K562 (cell line): ENCODE measurements at regions not wholly inside any gene's neighbourhood (a gene's known extent, or its start where the extent isn't known, plus 50 kb on each side); places are given as distances from the start of the nearest gene placed in this dataset.

ENCODE experiments used
- ARNT ChIP-seq, 2 experiments: fragments of 450-650 bp; IDR thresholded peaks; 2 replicates each; pipeline ENCODE4 v1.6.1; 2016; ENCODE audit warnings: mild to moderate bottlenecking in 1 of 2
- C11orf30 ChIP-seq: fragments of 450-650 bp; IDR thresholded peaks from 2 replicates; pipeline ENCODE4 v1.6.1; 2016; ENCODE audit warnings: low read depth, mild to moderate bottlenecking
- CCNT2 ChIP-seq: IDR thresholded peaks from 2 replicates; pipeline ENCODE4 v1.6.1; 2011; ENCODE audit warnings: borderline replicate concordance, low read depth, mild to moderate bottlenecking, moderate library complexity, mixed read lengths, low read length; ENCODE audit not compliant: insufficient read length; ENCODE audit errors: extremely low read depth
- CREM ChIP-seq: IDR thresholded peaks from 2 replicates; pipeline ENCODE4 v1.6.1; 2014; ENCODE audit warnings: antibody characterized with exemption, low read depth
- DACH1 ChIP-seq: fragments of 450-650 bp; IDR thresholded peaks from 2 replicates; pipeline ENCODE4 v1.6.1; 2018; ENCODE audit not compliant: partially characterized antibody
- HNRNPUL1 ChIP-seq: fragments of 200-400 bp; formaldehyde crosslinking; IDR thresholded peaks from 2 replicates; pipeline ENCODE4 v1.6.1; 2017; ENCODE audit warnings: low read length
- NCOA1 ChIP-seq: fragments of 450-650 bp; IDR thresholded peaks from 2 replicates; pipeline ENCODE4 v1.6.1; 2016; ENCODE audit warnings: low read depth
- NFYB ChIP-seq: IDR thresholded peaks from 2 replicates; pipeline ENCODE4 v1.6.1; 2011; ENCODE audit warnings: mild to moderate bottlenecking, moderate library complexity; ENCODE audit not compliant: insufficient read length; ENCODE audit errors: extremely low read depth
- PTRF ChIP-seq: fragments of 450-650 bp; IDR thresholded peaks from 2 replicates; pipeline ENCODE4 v1.6.1; 2016; ENCODE audit warnings: mild to moderate bottlenecking, missing genetic modification characterization, missing compliant biosample characterization
- TRIM24 ChIP-seq, 2 experiments: fragments of 450-650 bp; IDR thresholded peaks; 2 replicates each; pipeline ENCODE4 v1.6.1; 2016
- ZFP36 ChIP-seq: fragments of 150-350 bp; IDR thresholded peaks from 2 replicates; pipeline ENCODE4 v1.6.1; 2018; ENCODE audit warnings: low read length, low read depth; ENCODE audit not compliant: partially characterized antibody
- ZNF133 ChIP-seq: fragments of 250-450 bp; sonication (Bioruptor Pico); IDR thresholded peaks from 2 replicates; pipeline ENCODE4 v1.4.0; 2020; ENCODE audit warnings: mild to moderate bottlenecking
- ZNF354B ChIP-seq: fragments of 250-450 bp; sonication (Bioruptor Pico); IDR thresholded peaks from 2 replicates; pipeline ENCODE4 v1.4.0; 2020
- ZNF668 ChIP-seq: fragments of 250-450 bp; sonication (Bioruptor Pico); IDR thresholded peaks from 2 replicates; pipeline ENCODE4 v1.8.0; 2022; ENCODE audit warnings: mild to moderate bottlenecking, inconsistent platforms
- TF ChIP-seq, protein P1 (sequence below): fragments of 450-650 bp; IDR thresholded peaks from 2 replicates; pipeline ENCODE4 v1.6.1; 2017; ENCODE audit warnings: mild to moderate bottlenecking, moderate library complexity
- TF ChIP-seq, protein P2 (sequence below): fragments of 250-450 bp; sonication (Bioruptor Pico); IDR thresholded peaks from 2 replicates; pipeline ENCODE4 v1.5.0; 2020; ENCODE audit warnings: mild to moderate bottlenecking, borderline replicate concordance
- TF ChIP-seq, protein P3 (sequence below): fragments of 250-450 bp; sonication (Bioruptor Pico); IDR thresholded peaks from 2 replicates; pipeline ENCODE4 v1.4.0; 2020; ENCODE audit warnings: borderline replicate concordance
- TF ChIP-seq, protein P4 (sequence below): sonication (generic); formaldehyde crosslinking; IDR thresholded peaks from 2 replicates; pipeline ENCODE4 v1.8.1; 2023; ENCODE audit warnings: missing genetic modification reagents, mild to moderate bottlenecking, borderline replicate concordance

DNA sequence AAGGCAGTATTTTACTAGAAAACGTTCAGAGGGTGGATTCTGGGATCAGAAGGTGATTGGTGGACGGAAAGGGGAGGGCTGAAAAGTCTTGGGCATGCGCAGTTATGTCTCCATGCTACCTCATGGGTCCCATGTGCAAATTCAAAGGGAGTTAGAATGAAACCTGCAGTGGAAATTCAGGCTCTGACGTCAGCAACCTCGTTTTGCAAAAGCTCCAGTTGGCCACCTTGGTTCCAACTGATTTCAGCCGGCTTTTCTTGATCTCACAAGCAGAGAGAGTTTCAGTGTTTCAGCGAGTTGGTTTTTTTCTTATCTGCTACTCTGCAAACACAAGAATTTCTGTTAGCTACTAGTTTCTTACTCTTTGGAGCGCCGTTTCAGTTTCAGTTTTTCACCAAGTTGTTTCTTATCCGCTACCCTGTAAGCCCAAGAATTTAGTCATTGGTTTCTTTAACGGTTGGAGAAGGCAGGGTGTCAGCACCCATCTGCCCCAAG is 69.8 kb upstream of the PGBD5 start (continued):
- TF ChIP-seq, protein P1, sequence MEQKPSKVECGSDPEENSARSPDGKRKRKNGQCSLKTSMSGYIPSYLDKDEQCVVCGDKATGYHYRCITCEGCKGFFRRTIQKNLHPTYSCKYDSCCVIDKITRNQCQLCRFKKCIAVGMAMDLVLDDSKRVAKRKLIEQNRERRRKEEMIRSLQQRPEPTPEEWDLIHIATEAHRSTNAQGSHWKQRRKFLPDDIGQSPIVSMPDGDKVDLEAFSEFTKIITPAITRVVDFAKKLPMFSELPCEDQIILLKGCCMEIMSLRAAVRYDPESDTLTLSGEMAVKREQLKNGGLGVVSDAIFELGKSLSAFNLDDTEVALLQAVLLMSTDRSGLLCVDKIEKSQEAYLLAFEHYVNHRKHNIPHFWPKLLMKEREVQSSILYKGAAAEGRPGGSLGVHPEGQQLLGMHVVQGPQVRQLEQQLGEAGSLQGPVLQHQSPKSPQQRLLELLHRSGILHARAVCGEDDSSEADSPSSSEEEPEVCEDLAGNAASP, result no peak
- TF ChIP-seq HNRNPUL1, result no peak
- TF ChIP-seq CREM, result 0 out of 2 replicates have a peak, but pooled peaks have one; percentile 14
- TF ChIP-seq ZNF668 (CRISPR knock-in tag), result no peak
- TF ChIP-seq C11orf30, result no peak
- TF ChIP-seq PTRF, result no peak
- peak; percentile 9 for TF ChIP-seq NFYB
- no peak for TF ChIP-seq DACH1
- TF ChIP-seq, protein P2, sequence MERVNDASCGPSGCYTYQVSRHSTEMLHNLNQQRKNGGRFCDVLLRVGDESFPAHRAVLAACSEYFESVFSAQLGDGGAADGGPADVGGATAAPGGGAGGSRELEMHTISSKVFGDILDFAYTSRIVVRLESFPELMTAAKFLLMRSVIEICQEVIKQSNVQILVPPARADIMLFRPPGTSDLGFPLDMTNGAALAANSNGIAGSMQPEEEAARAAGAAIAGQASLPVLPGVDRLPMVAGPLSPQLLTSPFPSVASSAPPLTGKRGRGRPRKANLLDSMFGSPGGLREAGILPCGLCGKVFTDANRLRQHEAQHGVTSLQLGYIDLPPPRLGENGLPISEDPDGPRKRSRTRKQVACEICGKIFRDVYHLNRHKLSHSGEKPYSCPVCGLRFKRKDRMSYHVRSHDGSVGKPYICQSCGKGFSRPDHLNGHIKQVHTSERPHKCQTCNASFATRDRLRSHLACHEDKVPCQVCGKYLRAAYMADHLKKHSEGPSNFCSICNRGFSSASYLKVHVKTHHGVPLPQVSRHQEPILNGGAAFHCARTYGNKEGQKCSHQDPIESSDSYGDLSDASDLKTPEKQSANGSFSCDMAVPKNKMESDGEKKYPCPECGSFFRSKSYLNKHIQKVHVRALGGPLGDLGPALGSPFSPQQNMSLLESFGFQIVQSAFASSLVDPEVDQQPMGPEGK (CRISPR knock-in tag), result no peak
- TF ChIP-seq ARNT (IDR thresholded peaks at IDR 0.05), result no peak
- no peak for TF ChIP-seq TRIM24 (IDR thresholded peaks at IDR 0.05)
- TF ChIP-seq NCOA1, result no peak
- no peak for TF ChIP-seq ZNF354B (CRISPR knock-in tag)
- no peak for TF ChIP-seq CCNT2
- TF ChIP-seq ZNF133 (CRISPR knock-in tag), result no peak
- TF ChIP-seq, protein P3, sequence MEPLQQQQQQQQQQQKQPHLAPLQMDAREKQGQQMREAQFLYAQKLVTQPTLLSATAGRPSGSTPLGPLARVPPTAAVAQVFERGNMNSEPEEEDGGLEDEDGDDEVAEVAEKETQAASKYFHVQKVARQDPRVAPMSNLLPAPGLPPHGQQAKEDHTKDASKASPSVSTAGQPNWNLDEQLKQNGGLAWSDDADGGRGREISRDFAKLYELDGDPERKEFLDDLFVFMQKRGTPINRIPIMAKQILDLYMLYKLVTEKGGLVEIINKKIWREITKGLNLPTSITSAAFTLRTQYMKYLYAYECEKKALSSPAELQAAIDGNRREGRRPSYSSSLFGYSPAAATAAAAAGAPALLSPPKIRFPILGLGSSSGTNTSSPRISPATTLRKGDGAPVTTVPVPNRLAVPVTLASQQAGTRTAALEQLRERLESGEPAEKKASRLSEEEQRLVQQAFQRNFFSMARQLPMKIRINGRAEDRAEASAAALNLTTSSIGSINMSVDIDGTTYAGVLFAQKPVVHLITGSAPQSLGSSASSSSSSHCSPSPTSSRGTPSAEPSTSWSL, result no peak
- TF ChIP-seq, protein P4, sequence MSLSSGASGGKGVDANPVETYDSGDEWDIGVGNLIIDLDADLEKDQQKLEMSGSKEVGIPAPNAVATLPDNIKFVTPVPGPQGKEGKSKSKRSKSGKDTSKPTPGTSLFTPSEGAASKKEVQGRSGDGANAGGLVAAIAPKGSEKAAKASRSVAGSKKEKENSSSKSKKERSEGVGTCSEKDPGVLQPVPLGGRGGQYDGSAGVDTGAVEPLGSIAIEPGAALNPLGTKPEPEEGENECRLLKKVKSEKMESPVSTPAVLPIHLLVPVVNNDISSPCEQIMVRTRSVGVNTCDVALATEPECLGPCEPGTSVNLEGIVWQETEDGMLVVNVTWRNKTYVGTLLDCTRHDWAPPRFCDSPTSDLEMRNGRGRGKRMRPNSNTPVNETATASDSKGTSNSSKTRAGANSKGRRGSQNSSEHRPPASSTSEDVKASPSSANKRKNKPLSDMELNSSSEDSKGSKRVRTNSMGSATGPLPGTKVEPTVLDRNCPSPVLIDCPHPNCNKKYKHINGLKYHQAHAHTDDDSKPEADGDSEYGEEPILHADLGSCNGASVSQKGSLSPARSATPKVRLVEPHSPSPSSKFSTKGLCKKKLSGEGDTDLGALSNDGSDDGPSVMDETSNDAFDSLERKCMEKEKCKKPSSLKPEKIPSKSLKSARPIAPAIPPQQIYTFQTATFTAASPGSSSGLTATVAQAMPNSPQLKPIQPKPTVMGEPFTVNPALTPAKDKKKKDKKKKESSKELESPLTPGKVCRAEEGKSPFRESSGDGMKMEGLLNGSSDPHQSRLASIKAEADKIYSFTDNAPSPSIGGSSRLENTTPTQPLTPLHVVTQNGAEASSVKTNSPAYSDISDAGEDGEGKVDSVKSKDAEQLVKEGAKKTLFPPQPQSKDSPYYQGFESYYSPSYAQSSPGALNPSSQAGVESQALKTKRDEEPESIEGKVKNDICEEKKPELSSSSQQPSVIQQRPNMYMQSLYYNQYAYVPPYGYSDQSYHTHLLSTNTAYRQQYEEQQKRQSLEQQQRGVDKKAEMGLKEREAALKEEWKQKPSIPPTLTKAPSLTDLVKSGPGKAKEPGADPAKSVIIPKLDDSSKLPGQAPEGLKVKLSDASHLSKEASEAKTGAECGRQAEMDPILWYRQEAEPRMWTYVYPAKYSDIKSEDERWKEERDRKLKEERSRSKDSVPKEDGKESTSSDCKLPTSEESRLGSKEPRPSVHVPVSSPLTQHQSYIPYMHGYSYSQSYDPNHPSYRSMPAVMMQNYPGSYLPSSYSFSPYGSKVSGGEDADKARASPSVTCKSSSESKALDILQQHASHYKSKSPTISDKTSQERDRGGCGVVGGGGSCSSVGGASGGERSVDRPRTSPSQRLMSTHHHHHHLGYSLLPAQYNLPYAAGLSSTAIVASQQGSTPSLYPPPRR (CRISPR knock-in tag), result no peak
- TF ChIP-seq ZFP36, result no peak
